ENCODE measurements at regions not wholly inside any gene's neighbourhood (a gene's known extent, or its start where the extent isn't known, plus 50 kb on each side); places are given as distances from the start of the nearest gene placed in this dataset.
"Not testable (repeated sequence)": the region's sequence is repeated elsewhere in the genome, so short reads cannot be mapped to it uniquely, and the experiment has no call there.

DNA sequence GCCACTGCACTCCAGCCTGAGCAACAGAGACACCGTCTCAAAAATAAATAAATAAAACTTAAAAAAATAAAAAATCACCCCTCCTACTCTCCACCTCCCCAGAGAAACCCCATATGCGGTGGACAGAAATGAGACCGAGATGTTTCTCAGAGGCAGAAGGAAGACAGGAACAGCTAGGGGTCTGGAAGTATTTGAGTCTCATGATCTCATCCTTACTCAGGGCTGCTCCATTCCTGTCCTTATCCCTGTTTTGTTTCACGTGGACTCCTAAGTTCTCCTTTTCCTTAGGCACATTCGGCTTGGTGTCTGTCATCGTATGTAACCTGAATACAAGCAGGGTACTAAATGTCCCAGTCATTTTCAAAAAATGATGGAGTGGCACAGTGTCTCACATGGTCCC, 76.1 kb downstream of the C9orf50 start:
- DNase-seq: no peak

DNA sequence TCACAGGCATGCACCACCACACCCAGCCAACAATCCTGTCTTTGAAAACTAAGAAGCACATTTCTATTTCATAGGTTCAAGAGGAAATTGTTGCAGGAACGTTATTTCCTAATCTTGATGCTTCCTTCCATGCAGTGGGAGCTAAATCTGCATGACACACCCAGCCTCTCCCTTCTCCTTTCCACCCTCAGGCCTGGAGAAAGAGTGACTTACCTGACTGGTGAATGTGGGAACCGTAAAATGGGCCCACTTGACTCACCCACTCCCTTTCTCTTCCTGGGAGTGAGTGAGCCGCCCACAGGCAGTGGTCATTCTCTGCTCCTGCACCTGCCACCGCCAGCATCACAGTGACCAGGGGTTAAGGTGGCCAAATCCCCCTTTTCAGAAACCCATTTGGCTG, 78.2 kb downstream of the C9orf50 start:
- no peak for DNase-seq

DNA sequence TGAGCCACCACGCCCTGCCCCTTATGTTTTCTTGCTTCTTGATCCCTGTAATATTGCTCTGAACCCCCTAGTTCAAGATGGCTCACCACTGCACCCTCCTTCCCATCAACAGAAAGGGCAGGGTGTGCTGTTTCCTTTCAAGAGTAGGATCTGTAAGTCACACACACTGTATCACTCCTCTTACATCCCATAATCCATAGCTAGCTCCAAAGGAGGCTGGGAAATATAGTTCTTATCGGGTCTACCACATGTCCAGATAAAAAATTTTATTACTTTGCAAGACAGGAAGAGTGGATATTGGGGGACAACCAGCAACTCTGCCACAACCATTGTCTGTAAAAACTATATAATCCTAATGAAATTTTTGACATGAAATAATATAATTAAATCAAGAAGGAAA, 79.6 kb downstream of the C9orf50 start:
- no peak for DNase-seq

DNA sequence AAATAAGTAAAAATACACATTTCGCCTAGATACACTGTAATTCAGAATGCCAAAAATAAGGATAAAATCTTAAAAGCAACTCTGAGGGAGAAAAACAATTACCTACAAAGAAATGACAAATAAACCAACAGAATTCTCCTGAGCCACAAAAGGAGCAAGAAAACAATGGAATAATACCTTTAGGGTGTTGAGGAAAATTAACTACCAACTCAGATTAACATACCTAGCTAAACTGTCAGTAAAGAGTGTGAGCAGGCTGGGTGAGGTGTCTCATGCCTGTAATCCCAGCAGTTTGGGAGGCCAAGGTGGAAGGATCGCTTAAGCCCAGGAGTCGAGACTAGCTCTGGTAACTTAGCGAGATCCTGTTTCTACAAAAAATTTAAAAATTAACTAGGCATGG, 81.5 kb downstream of the C9orf50 start:
- DNase-seq: no peak

DNA sequence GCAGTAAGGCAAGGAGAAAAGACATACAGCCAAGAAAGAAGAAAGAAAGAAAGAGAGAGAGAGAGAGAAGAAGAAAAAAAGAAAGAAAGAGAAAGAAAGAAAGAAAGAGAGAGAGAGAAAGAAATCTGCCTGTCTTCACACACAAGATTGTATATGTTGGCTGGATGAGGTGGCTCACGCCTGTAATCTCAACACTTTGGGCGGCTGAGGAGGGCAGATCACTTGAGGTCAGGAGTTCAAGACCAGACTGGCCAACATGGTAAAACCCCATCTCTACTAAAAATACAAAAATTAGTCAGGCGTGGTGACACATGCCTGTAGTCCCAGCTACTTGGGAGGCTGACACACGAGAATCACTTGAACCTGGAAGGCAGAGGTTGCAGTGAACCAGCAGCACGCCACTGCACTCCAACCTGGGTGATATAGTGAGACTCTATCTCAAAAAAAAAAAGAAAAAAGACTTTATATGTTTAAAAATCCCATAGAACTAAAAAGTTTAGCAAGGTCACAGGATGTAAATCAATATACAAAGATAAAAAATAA, 89.0 kb downstream of the C9orf50 start:
- not testable (repeated sequence) for DNase-seq

DNA sequence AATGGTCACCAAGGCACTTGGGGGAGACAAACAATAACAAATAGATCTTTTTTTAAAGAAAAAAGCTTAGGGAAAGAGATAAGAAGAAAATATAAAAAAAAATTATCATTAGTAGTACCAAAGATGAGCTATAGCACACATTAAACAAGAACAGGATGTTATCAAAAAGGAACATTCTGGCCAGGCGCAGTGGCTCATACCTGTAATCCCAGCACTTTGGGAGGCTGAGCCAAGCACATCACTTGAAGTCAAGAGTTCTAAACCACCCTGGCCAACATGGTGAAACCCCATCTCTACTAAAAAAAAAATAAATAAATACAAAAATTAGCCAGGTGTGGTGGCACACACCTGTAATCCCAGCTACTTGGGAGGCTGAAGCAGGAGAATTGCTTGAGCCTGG, 92.9 kb downstream of the C9orf50 start:
- not testable (repeated sequence) for DNase-seq

DNA sequence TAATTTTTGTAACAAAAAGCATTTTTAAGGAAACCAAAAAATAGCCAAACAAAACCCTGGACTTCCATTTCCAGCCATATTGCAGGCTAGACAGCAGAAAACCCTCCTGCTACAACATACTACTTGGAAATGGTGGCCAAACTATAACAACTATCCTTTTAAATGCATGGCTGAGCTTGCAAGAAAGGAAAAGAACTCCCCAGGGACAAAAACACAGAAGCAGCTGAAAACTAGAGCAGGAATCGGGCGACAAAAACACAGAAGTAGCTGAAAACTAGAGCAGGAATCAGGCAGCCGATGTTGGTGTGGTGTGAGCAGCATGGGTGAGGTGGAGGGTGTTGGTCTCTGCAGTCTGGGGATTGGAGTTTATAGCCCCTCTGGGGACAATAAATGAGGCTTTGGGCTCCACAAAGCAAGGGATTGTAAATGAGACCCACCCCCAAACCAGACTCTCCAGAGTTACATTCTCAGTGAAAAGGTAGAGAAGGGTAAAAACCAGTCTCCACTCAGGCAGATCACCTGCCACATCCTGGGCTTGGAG, 95.2 kb downstream of the C9orf50 start:
- no peak for DNase-seq

DNA sequence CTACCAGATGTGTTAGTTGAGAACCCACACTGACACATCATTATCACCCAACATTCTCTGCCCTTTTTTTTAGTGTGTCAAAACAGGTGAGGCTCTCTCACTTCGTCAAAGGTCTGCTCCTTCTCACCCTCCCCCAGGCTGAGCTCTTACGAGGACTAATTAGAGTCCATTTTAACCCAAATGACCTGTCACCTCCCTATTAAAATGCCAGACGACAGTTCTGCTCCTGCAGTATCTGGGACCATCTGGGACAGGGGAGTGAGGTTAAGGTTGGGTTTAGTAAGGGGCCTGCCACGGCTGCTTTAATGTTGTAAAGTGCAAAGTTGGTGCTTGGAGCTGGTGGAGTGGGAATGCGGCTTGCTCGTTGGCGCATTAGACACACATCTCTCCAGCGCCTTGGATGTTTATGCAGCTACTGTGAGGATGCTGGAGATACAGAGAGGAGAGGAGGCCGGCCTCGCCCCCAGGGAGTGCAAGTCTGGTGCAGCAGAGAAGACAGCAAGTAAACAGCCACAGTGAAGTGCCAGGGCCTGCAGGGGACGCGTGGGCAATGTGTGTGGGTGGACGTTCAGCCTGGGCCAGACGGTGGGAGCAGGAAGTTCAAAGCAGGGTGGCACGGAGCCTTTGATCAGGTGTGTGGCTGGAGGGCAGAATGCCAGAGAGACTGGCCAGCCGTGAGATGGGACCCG, 96.2 kb downstream of the C9orf50 start:
- no peak for DNase-seq

DNA sequence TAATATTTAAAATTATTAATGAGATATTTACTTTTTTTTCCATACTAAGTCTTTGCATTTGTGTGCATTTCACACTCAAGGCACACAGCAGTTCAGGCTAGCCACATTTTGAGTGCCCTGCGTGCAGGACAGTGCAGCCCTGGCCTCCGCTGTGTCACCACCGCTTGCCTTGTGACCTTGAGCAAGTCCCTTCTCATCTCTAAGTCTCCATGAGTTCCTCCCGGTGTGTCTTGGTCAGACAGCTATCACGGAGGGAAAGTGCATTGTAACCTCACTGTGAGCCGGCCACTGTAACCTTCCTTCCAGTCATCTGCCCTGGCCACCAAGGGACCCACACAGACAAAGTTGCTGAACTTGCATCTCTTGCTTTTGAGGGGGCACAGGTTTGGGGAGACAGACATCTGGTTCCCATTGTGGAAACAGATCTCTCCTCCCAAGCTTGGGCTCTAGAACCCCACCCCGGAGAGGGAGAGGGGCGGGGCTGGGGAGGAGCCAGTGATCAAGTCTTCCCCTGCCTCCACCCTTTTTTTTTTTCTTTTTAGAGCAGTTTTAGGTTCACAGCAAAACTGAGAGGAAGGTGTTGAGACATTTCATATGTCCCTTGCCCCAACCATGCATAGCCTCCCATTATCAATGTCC, 96.8 kb downstream of the C9orf50 start:
- DNase-seq: no peak

DNA sequence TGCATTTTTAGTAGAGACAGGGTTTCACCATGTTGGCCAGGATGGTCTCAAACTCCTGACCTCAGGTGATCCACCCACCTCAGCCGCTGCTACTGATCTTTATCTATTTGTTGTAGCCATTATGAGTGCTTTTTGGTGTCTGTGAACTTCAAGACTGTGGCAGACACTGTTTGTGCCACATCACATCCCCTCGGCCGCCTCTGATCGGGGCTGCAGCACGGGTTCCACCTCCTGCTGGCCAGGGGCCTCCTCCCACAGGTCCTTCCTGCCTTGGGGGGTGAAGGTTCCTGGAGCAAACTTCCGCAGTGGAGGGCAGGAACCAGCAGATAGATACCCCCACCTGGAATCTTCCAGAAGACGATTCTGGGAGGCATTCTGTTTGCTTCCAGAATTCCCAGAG, 98.5 kb downstream of the C9orf50 start:
- no peak for DNase-seq

DNA sequence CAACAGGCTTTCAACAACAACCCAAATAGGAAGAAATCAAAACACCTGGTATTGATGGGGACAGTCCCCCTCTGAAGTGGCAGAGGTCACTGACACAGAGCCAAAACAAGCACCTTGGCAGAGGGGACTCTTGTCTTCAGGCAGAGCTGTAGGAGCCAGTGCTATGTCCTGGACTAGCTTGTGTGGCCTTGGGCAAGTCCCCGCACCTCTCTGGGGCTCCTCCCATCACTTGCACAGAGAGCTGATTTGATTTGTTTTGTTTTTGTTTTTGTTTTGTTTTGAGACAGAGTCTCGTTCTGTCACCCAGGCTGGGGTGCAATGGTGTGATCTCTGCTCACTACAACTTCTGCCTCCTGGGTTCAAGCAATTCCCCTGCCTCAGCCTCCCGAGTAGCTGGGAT, 100.8 kb downstream of the C9orf50 start:
- DNase-seq: no peak

DNA sequence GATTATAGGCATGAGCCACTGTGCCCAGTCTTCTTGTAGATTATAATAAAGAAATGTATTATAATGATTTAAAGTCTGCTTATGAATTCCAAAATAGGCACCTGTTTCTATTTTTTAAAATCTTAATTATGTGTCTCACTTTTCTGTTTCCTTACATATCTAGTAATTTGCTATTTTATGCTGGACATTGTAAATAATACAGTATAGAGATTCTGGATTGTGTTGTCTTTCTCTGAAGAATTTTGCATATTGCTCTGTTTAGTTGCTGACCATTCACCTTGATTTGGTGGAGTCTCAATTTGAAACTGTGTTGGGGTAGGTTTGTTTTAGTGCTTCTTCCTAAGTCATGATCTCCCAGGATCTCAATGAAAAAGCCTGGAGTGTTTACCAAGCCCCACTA, 102.8 kb downstream of the C9orf50 start:
- DNase-seq: no peak

DNA sequence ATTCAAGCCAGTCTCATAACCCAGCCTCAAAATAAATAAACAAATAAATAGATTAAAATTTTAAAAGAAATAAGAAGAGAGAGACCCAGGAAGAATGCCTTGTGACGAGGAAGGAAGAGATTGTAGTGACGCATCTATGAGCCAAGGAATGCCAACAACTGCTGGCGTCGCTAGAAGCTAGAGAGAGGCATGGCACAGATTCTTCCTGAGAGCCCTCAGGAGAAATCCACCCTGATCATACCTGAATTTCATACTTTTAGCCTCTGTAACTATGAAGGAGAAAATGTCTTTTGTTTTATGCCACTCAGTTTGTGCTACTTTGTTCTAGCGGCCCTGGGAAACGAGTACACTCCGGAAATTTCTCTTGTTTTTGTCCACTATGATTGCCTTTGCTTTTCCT, 103.9 kb downstream of the C9orf50 start:
- DNase-seq: no peak

DNA sequence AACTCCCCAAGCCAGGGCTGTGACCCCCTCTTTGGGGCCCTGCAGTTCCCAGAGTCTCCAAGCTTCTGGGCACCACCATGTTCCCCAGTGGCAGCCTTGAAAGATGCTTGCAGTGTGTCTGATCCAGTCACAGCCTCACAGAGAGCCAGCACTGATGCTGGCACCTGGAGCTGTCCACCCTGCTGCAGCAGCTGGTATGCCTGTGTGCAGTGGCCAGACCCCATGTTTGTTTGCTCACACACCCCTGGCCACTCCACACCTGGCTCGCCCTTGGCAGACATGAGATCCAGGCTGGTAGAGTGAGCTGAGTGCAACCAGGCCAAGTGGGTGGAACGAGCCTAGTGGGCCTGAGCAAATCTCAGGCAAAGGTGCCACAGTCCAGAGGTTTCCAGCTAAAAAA, 106.0 kb downstream of the C9orf50 start:
- DNase-seq: no peak

DNA sequence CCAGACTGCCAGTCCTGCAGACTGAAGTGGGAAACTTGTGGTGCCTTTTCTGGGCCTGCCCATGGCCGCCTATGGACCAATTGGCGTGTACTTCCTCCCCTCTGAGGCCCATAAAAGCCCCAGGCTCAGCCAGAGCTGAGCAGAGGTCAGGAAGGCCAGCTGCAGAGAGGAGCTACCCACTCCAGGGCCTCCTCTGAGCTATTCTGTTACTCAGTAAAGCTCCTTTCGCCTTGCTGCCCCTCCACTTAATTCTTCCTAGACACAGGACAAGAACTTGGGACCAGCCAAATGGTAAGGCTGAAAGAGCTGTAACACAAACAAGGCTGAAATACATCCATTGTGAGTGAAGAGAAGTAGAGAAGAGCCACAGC, 106.4 kb downstream of the C9orf50 start:
- no peak for DNase-seq

DNA sequence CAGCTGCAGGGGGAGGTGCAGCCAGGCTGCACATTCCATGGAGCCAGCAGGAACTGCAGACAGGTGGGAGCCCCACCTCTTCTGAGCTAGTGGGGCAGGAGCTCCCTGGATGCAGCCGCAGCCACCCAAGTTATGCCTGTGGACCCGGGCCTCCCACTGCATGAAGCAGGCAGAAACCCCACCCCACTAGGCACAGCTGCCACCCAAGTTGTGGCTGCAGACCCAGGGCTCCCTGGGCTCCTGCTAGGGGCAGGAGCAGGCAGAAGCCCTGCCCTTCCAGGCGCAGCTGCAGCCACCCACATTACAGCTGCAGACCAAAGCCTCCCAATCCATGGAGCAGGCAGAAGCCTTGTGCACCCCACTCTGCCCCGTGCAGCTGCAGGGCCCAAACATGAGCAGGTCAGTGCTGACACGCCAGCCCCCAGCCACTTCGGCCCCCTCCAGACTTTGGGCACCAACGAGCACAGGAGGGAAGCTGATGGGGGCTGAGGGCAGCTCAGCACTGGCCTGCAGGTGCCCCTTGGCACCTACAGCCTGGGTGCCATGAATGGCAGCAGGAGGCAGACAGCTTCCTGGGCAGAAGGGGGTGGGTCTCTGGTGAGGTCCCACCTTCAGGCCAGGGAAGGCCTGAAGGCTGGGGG, 106.9 kb downstream of the C9orf50 start:
- no peak for DNase-seq

DNA sequence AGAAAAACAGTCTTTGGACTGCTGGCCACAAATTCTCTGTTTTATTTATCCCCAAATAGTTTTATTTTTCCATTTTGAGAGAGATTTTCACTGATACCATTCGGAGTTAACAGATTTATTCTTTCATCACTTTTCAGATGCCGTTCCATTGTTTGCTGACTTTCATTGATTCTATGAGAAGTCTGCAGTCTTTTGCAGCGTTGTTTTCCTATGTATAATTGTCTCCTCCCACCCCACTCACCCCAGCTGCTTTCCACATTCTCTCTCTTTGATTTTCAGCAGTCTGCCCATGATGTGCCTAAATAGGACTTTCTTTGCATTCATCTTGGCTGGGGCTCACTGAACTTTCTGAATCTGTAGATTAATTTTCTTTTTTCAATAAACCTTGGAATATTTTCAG, 107.6 kb downstream of the C9orf50 start:
- no peak for DNase-seq

DNA sequence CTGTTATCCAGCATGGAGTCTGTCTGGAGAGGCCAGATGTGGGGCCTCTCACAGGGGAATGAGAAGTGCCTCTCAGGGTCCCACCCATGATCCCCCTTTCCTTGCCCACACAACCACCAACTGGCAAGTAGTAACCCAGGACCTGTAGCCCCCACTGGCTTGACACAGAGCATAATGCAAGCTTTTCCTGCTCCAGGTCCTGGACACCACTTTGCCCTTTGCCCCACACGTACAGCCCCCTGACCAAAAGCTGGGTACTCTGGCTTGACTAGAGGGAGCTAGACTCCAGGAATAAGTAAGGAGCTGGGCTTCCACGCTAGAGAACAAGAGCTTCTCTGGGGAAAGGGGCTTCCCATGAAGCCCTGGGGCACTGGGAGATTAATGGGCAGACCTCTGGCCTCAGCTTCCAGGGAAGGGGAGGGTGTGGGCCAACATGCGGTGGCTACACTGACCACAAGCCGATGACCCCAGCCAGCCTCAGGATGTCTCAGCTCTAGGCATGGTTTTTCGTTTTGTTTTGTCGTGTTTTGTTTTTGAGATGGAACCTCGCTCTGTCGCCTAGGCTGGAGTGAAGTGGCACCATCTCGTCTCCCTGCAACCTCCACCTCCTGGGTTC, 109.5 kb downstream of the C9orf50 start:
- no peak for DNase-seq

DNA sequence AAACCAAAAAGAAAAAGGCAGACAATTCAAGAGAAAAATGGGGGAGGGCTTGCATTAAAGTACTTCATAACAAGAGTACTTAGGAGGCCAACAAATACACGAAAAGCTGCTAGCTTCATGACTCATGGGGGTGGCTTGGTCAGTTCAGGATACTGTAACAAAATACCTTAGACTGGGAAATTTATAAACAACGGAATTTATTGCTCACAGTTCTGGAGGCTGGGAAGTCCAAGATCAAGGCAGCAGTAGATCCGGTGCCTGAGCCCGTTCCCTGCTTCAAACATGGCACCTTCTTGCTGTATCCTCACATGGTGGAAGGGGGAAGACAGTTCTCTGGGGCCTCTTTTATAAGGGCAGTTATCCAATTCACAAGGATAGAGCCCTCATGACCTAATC, 111.4 kb downstream of the C9orf50 start:
- no peak for DNase-seq

DNA sequence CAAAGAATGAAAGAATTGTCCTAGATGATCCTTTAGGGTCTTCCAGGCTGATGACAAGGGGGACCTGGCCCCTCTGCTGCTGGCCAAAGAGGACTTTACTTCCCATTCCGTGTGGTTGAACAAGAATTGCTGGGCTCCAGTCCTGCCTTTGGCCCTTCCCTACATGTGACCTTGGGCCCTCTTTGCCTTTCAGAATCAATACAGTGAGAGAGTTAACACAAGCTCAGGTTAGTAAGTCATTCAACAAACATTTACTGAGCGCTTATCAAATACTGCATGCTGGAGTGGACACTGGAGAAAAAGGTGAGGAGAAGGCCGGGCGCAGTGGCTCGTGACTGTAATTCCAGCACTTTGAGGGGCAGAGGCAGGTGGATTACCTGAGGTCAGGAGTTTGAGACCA, 113.1 kb downstream of the C9orf50 start:
- DNase-seq: no peak

DNA sequence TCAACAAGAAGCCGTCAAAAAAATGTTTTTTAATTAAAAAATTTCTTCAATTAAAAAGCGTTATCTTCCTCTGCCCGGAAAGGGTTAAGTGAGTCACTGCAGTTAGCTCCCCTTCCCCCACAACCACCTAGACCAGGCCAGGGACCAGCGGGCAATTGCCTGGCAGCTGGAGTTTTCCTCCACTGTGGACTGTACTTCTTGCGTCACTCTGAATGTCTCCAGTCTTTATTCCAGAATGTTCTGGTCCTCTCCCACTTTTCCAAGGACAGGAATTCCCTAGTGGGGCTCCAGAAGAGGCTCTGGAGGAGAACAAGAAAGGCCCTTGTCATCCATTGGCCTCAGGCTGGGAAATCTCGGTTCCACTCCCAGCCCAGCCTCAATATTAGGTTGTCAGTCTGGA, 114.0 kb downstream of the C9orf50 start:
- no peak for DNase-seq

DNA sequence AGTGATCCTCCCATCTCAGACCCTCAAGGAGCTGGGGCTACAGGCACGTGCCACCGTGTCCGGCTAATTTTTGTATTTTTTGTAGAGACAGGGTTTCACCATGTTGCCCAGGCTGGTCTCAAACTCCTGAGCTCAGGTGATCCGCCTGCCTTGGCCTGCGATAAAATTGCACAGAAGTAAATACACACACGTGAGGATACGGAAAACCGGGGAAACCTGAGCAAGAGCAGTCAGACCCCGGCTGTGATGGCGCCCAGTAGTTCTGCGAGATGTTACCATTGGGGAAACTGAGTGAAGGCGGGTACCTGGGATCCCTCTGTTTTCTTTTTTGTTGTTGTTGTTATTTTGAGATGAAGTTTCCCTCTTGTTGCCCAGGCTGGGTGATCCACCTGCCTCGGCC, 114.9 kb downstream of the C9orf50 start:
- no peak for DNase-seq

DNA sequence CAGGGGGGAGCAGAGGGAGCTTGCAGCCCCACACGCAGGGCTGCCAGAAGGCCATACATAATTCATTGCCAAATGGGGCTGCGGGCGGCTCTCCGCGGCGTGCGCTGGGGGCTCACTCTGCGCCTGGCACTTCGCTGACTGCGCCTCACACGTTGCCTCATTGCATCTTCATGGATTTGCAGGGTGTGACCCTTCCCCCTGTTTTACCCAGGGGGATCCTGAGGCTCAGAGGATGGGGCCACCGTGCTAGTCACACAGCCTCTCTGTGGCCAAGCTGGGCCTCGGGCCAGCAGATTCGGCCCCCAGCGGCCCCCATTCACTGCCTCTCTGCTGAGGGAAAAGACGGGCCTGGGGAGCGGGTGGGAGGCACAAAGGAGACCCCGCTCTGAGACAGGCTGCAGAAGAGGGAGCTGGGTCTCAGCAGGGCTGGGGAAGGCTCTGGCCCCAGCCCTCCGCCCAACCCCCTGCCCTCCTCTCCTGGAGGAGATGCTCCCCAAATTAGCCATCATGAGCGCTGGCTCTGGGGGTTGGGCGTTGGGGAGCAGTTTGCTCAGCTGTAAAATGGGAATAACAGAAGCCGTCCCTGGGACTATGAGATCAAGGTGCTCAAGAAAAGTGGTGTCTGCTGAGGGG, 115.5 kb downstream of the C9orf50 start:
- no peak for DNase-seq

Measured in activated CD4-positive, alpha-beta T cell treated with anti-CD3 and anti-CD28 coated beads, Interleukin-2, amount 50 U/mL, for 16 hours (primary cell).